ENCODE measurements at regions not wholly inside any gene's neighbourhood (a gene's known extent, or its start where the extent isn't known, plus 50 kb on each side); places are given as distances from the start of the nearest gene placed in this dataset.

- TF ChIP-seq EZH2phosphoT487 (conservative IDR thresholded peaks at IDR 0.05; ENCODE audit: low read length), result no peak
- no peak for TF ChIP-seq CTCF (IDR thresholded peaks at IDR 0.05; ENCODE audit: insufficient read depth, low read length, poor library complexity, severe bottlenecking)
Measured at GRCh38 chr2:57881998-57882888, 164.4 kb upstream of the VRK2 start.

All from SU-DHL-6 (cell line).